ENCODE measurements at regions not wholly inside any gene's neighbourhood (a gene's known extent, or its start where the extent isn't known, plus 50 kb on each side); places are given as distances from the start of the nearest gene placed in this dataset.

DNA sequence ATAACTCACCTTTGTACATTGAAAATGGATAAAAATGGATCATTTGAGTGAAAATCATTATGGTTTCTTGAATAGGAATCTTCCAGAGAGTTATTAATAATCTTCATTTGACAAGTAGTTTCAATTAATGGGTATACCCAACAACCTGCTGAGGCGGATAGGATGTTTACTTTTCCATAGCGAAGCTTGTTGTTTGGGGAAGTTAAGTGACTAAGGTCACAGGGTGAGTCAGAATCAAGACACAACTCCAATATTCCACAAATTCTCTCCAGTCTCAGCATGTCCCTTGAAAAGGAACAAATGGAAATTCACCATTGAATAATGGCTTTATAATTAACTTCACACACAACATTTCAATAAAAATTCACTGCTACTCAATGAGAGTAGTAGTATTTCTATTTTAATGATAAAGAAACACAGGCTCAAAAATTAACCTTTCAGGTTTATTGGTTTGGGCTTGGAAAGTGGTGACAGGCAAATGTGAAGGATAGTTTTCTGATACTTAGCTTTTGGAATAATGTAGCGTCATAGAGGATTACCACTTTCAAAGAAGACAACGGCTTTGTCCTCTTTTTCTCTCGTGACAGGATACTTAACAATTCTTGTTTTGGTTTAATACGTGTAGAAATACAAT lies 211.3 kb downstream of the GPD2 start:
- Histone ChIP-seq H3K27ac (ENCODE audit: low read depth, low read length, poor library complexity, severe bottlenecking) (no peak overlapping the region), H3K36me3 (ENCODE audit: insufficient read depth, low read length) (no peaks in the 10 kb centered on the region), H2AFZ (ENCODE audit: low read length) (no peak overlapping the region), H3K4me2 (ENCODE audit: low read length) (no peak overlapping the region), H3K9ac (ENCODE audit: low read length) (no peak overlapping the region), H3K9me2 (ENCODE audit: low read depth, low read length) (no peaks in the 10 kb centered on the region), H3K27me3 (ENCODE audit: insufficient read depth, low read length) (no peaks in the 10 kb centered on the region), H3K9me3 (ENCODE audit: low read length) (no peaks in the 10 kb centered on the region), H3K4me3 (ENCODE audit: low read depth, low read length, poor library complexity, severe bottlenecking) (no peak overlapping the region), H3K79me2 (ENCODE audit: insufficient read depth, low read length) (no peaks in the 10 kb centered on the region), H4K20me1 (ENCODE audit: insufficient read depth, low read length) (no peaks in the 10 kb centered on the region), H3F3A (ENCODE audit: insufficient read depth, low read length) (no peaks in the 10 kb centered on the region), H3K4me1 (ENCODE audit: insufficient read depth, low read length, severe bottlenecking) (no peaks in the 10 kb centered on the region)
- TF ChIP-seq CTCF (IDR thresholded peaks at IDR 0.05; ENCODE audit: low read length) (no peak), EZH2 (IDR thresholded peaks at IDR 0.05; ENCODE audit: borderline replicate concordance, low read length) (no peak)

DNA sequence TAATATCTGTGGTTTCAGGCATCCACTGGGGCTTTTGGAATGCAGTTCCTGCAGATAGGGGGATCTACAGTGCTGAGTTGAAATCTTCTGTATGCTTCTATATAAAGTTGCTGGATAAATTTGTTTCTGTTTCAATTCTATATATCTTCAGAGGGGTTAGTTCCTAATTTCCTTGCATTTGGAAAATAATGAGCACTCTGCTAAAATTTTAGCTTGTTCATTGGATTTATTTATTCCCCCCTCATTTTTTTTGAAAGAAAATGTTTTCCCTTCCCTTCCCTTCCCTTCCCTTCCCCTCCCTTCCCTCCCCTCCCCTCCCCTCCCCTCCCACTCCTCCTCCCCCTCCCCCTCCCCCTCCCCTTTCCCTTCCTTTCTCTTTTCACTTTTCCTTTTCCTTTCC lies 212.3 kb downstream of the GPD2 start:
- no peak overlapping the region for H2AFZ ChIP-seq (ENCODE audit: low read length)
- no peaks in the 10 kb centered on the region for H3F3A ChIP-seq (ENCODE audit: insufficient read depth, low read length)
- no peak overlapping the region for H3K27ac ChIP-seq (ENCODE audit: low read depth, low read length, poor library complexity, severe bottlenecking)
- H3K36me3 ChIP-seq (ENCODE audit: insufficient read depth, low read length) = no peaks in the 10 kb centered on the region
- H3K4me1 ChIP-seq (ENCODE audit: insufficient read depth, low read length, severe bottlenecking) = no peaks in the 10 kb centered on the region
- no peak overlapping the region for H3K9ac ChIP-seq (ENCODE audit: low read length)
- no peak for TF ChIP-seq EZH2 (IDR thresholded peaks at IDR 0.05; ENCODE audit: borderline replicate concordance, low read length)
- TF ChIP-seq CTCF (IDR thresholded peaks at IDR 0.05; ENCODE audit: low read length) = no peak
- no peaks in the 10 kb centered on the region for H3K79me2 ChIP-seq (ENCODE audit: insufficient read depth, low read length)
- no peaks in the 10 kb centered on the region for H3K9me3 ChIP-seq (ENCODE audit: low read length)
- no peaks in the 10 kb centered on the region for H3K9me2 ChIP-seq (ENCODE audit: low read depth, low read length)
- H3K4me3 ChIP-seq (ENCODE audit: low read depth, low read length, poor library complexity, severe bottlenecking) = no peak overlapping the region
- H3K27me3 ChIP-seq (ENCODE audit: insufficient read depth, low read length) = no peaks in the 10 kb centered on the region
- H3K4me2 ChIP-seq (ENCODE audit: low read length) = no peak overlapping the region
- no peaks in the 10 kb centered on the region for H4K20me1 ChIP-seq (ENCODE audit: insufficient read depth, low read length)

- Histone ChIP-seq H3K79me2 (ENCODE audit: insufficient read depth, low read length) (no peaks in the 10 kb centered on the region), H3K9me3 (ENCODE audit: low read length) (no peaks in the 10 kb centered on the region), H3K36me3 (ENCODE audit: insufficient read depth, low read length) (no peaks in the 10 kb centered on the region), H3F3A (ENCODE audit: insufficient read depth, low read length) (no peaks in the 10 kb centered on the region), H4K20me1 (ENCODE audit: insufficient read depth, low read length) (no peaks in the 10 kb centered on the region), H3K27ac (ENCODE audit: low read depth, low read length, poor library complexity, severe bottlenecking) (no peak overlapping the region), H3K9me2 (ENCODE audit: low read depth, low read length) (no peaks in the 10 kb centered on the region), H3K4me2 (ENCODE audit: low read length) (no peak overlapping the region), H3K4me1 (ENCODE audit: insufficient read depth, low read length, severe bottlenecking) (no peaks in the 10 kb centered on the region), H3K27me3 (ENCODE audit: insufficient read depth, low read length) (no peaks in the 10 kb centered on the region), H3K4me3 (ENCODE audit: low read depth, low read length, poor library complexity, severe bottlenecking) (no peak overlapping the region), H3K9ac (ENCODE audit: low read length) (no peak overlapping the region), H2AFZ (ENCODE audit: low read length) (no peak overlapping the region)
- TF ChIP-seq CTCF (IDR thresholded peaks at IDR 0.05; ENCODE audit: low read length) (no peak), EZH2 (IDR thresholded peaks at IDR 0.05; ENCODE audit: borderline replicate concordance, low read length) (no peak)
Measured at GRCh38 chr2:156649596-156649995, 213.4 kb downstream of the GPD2 start.

Data from OCI-LY1 (cell line).